Islet precursor cell (in vitro differentiated cells): ENCODE measurements at regions not wholly inside any gene's neighbourhood (a gene's known extent, or its start where the extent isn't known, plus 50 kb on each side); places are given as distances from the start of the nearest gene placed in this dataset.

Source experiments
- DNase-seq: peaks from one replicate; pipeline ENCODE4 v3.0.0-alpha.2; 2018

- DNase-seq = peak; percentile 75
Observed at GRCh38 chr7:25559581-25560367, 331.5 kb upstream of the NPVF start.

- DNase-seq = no peak
Observed at GRCh38 chr7:25562673-25563182, 334.4 kb upstream of the NPVF start.

- no peak for DNase-seq
Observed at GRCh38 chr7:25565002-25565401, 336.7 kb upstream of the NPVF start.

GRCh38 chr7:25565949-25566348 lies 337.7 kb upstream of the NPVF start:
- DNase-seq = peak; percentile 61

GRCh38 chr7:25567430-25567829 lies 339.1 kb upstream of the NPVF start:
- DNase-seq = no peak

- DNase-seq = no peak
Observed at GRCh38 chr7:25569765-25570164, 341.5 kb upstream of the NPVF start.

GRCh38 chr7:25572423-25572822 lies 344.1 kb upstream of the NPVF start:
- no peak for DNase-seq

- no peak for DNase-seq
Observed at GRCh38 chr7:25574828-25575227, 346.5 kb upstream of the NPVF start.

- DNase-seq = no peak
Observed at GRCh38 chr7:25575634-25576033, 347.3 kb upstream of the NPVF start.

- no peak for DNase-seq
Observed at GRCh38 chr7:25578991-25579777, 350.9 kb upstream of the NPVF start.

GRCh38 chr7:25579778-25580075 lies 351.4 kb upstream of the NPVF start:
- no peak for DNase-seq

- no peak for DNase-seq
Observed at GRCh38 chr7:25580141-25580540, 351.9 kb upstream of the NPVF start.

- no peak for DNase-seq
Observed at GRCh38 chr7:25583621-25584020, 355.3 kb upstream of the NPVF start.

- no peak for DNase-seq
Observed at GRCh38 chr7:25584112-25584938, 356.0 kb upstream of the NPVF start.

GRCh38 chr7:25586513-25586912 lies 358.2 kb upstream of the NPVF start:
- no peak for DNase-seq

- no peak for DNase-seq
Observed at GRCh38 chr7:25594122-25594521, 365.8 kb upstream of the NPVF start.

GRCh38 chr7:25594728-25595127 lies 366.4 kb upstream of the NPVF start:
- DNase-seq = no peak

GRCh38 chr7:25595996-25596395 lies 367.7 kb upstream of the NPVF start:
- no peak for DNase-seq

- DNase-seq = no peak
Observed at GRCh38 chr7:25596443-25596842, 368.2 kb upstream of the NPVF start.

- no peak for DNase-seq
Observed at GRCh38 chr7:25597946-25598345, 369.7 kb upstream of the NPVF start.

GRCh38 chr7:25598765-25599164 lies 370.5 kb upstream of the NPVF start:
- DNase-seq = no peak

GRCh38 chr7:25600262-25600920 lies 372.1 kb upstream of the NPVF start:
- DNase-seq = no peak
